Fibroblast of skin of scalp (primary cell): ENCODE measurements at regions not wholly inside any gene's neighbourhood (a gene's known extent, or its start where the extent isn't known, plus 50 kb on each side); places are given as distances from the start of the nearest gene placed in this dataset.
"Not testable (repeated sequence)": the region's sequence is repeated elsewhere in the genome, so short reads cannot be mapped to it uniquely, and the experiment has no call there.

Experiments
- DNase-seq: peaks from one replicate; pipeline ENCODE4 v3.0.0-alpha.2; 2013

- DNase-seq, result no peak
Measured at GRCh38 chr5:86671536-86671935, 53.8 kb downstream of the COX7C start.

GRCh38 chr5:86674069-86674468 lies 56.3 kb downstream of the COX7C start:
- DNase-seq, result no peak

GRCh38 chr5:86675311-86675710 lies 57.6 kb downstream of the COX7C start:
- DNase-seq, result no peak

- peak; percentile 77 for DNase-seq
Measured at GRCh38 chr5:86679529-86679928, 61.8 kb downstream of the COX7C start.

GRCh38 chr5:86679949-86680348 lies 62.2 kb downstream of the COX7C start:
- DNase-seq, result no peak

GRCh38 chr5:86684222-86684621 lies 66.5 kb downstream of the COX7C start:
- DNase-seq, result peak; percentile 2

- DNase-seq, result no peak
Measured at GRCh38 chr5:86686046-86686445, 68.3 kb downstream of the COX7C start.

GRCh38 chr5:86688406-86688805 lies 70.7 kb downstream of the COX7C start:
- DNase-seq, result no peak

- DNase-seq, result no peak
Measured at GRCh38 chr5:86689103-86689729, 71.5 kb downstream of the COX7C start.

- DNase-seq, result no peak
Measured at GRCh38 chr5:86709157-86709881, 91.6 kb downstream of the COX7C start.

GRCh38 chr5:86716121-86716520 lies 98.4 kb downstream of the COX7C start:
- DNase-seq, result no peak

- not testable (repeated sequence) for DNase-seq
Measured at GRCh38 chr5:86731319-86732117, 113.8 kb downstream of the COX7C start.

- no peak for DNase-seq
Measured at GRCh38 chr5:86735370-86735769, 117.6 kb downstream of the COX7C start.

- no peak for DNase-seq
Measured at GRCh38 chr5:86737579-86737978, 119.8 kb downstream of the COX7C start.

- no peak for DNase-seq
Measured at GRCh38 chr5:86748538-86749105, 130.9 kb downstream of the COX7C start.

GRCh38 chr5:86749841-86750240 lies 132.1 kb downstream of the COX7C start:
- DNase-seq, result no peak

GRCh38 chr5:86756839-86757238 lies 139.1 kb downstream of the COX7C start:
- DNase-seq, result no peak

GRCh38 chr5:86757824-86758223 lies 140.1 kb downstream of the COX7C start:
- DNase-seq, result no peak

GRCh38 chr5:86760661-86761060 lies 142.9 kb downstream of the COX7C start:
- DNase-seq, result no peak

GRCh38 chr5:86763929-86764328 lies 146.2 kb downstream of the COX7C start:
- DNase-seq, result no peak

GRCh38 chr5:86765778-86766502 lies 148.2 kb downstream of the COX7C start:
- no peak for DNase-seq

- DNase-seq, result no peak
Measured at GRCh38 chr5:86768699-86769202, 151.0 kb downstream of the COX7C start.
